ENCODE measurements at regions not wholly inside any gene's neighbourhood (a gene's known extent, or its start where the extent isn't known, plus 50 kb on each side); places are given as distances from the start of the nearest gene placed in this dataset.

- no peak for DNase-seq
These were observed 472.8 kb downstream of the CCDC171 start for GRCh38 chr9:16025627-16026026.

- no peak for DNase-seq
These were observed 474.0 kb downstream of the CCDC171 start for GRCh38 chr9:16026886-16027285.

GRCh38 chr9:16028548-16028947 is 475.7 kb downstream of the CCDC171 start:
- no peak for DNase-seq

GRCh38 chr9:16029046-16029615 is 476.3 kb downstream of the CCDC171 start:
- DNase-seq, result no peak

GRCh38 chr9:16029796-16030363 is 477.0 kb downstream of the CCDC171 start:
- no peak for DNase-seq

- DNase-seq, result no peak
These were observed 477.8 kb downstream of the CCDC171 start for GRCh38 chr9:16030528-16031185.

- no peak for DNase-seq
These were observed 478.6 kb downstream of the CCDC171 start for GRCh38 chr9:16031486-16031885.

GRCh38 chr9:16031971-16032370 is 479.1 kb downstream of the CCDC171 start:
- no peak for DNase-seq

- no peak for DNase-seq
These were observed 480.0 kb downstream of the CCDC171 start for GRCh38 chr9:16032799-16033198.

GRCh38 chr9:16033253-16033652 is 480.4 kb downstream of the CCDC171 start:
- no peak for DNase-seq

GRCh38 chr9:16033921-16034691 is 481.3 kb downstream of the CCDC171 start:
- no peak for DNase-seq

- DNase-seq, result no peak
These were observed 486.6 kb downstream of the CCDC171 start for GRCh38 chr9:16039218-16039987.

- DNase-seq, result no peak
These were observed 487.3 kb downstream of the CCDC171 start for GRCh38 chr9:16039988-16040761.

- DNase-seq, result no peak
These were observed 491.1 kb downstream of the CCDC171 start for GRCh38 chr9:16043756-16044578.

GRCh38 chr9:16044579-16044881 is 491.7 kb downstream of the CCDC171 start:
- DNase-seq, result no peak

- DNase-seq, result no peak
These were observed 492.9 kb downstream of the CCDC171 start for GRCh38 chr9:16045651-16046280.

GRCh38 chr9:16046713-16047112 is 493.9 kb downstream of the CCDC171 start:
- DNase-seq, result no peak

GRCh38 chr9:16048129-16048528 is 495.3 kb downstream of the CCDC171 start:
- no peak for DNase-seq

- DNase-seq, result no peak
These were observed 499.3 kb downstream of the CCDC171 start for GRCh38 chr9:16052146-16052545.

- no peak for DNase-seq
These were observed 500.1 kb downstream of the CCDC171 start for GRCh38 chr9:16052757-16053530.
